Keratinocyte (primary cell): ENCODE measurements at regions not wholly inside any gene's neighbourhood (a gene's known extent, or its start where the extent isn't known, plus 50 kb on each side); places are given as distances from the start of the nearest gene placed in this dataset.

ENCODE experiments used
- EZH2 ChIP-seq: IDR thresholded peaks from one replicate; pipeline ENCODE4 v1.6.1; 2012; ENCODE audit warnings: inconsistent platforms, mild to moderate bottlenecking, low read length, moderate library complexity
- TF ChIP-seq, protein P1 (sequence below), 3 experiments: IDR thresholded peaks in 1 of 3; conservative IDR thresholded peaks in 1 of 3; optimal IDR thresholded peaks in 1 of 3; 2 replicates in 2 of 3; 3 replicates in 1 of 3; pipeline versions ENCODE3 to v1.5.1; 2011; ENCODE audit warnings: low read length in 3 of 3, mild to moderate bottlenecking in 3 of 3, moderate library complexity in 2 of 3, control low read depth in 1 of 3, inconsistent platforms in 1 of 3; ENCODE audit not compliant: insufficient read depth in 2 of 3; ENCODE audit errors: extremely low read depth in 1 of 3

DNA sequence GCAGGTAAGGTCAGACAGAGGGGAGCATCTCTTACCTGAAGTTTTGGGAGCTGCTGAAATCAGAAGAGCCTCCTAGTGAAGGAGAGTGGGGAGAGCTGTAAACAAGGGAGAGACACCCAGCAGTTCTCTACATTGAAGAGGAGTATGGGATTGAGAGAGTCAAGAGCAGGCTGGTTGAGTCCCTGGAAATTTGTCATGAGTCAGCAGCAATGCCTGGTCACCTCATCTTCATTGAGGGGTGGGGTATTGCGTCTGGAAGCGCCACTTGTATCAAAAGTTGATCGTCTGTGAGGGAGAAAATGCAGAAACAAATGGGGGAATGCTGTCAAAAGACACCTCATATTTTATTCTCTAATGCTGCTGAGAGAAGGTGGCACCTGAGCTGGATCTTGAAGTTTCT lies 256.6 kb upstream of the CFAP20DC start:
- TF ChIP-seq, protein P1, sequence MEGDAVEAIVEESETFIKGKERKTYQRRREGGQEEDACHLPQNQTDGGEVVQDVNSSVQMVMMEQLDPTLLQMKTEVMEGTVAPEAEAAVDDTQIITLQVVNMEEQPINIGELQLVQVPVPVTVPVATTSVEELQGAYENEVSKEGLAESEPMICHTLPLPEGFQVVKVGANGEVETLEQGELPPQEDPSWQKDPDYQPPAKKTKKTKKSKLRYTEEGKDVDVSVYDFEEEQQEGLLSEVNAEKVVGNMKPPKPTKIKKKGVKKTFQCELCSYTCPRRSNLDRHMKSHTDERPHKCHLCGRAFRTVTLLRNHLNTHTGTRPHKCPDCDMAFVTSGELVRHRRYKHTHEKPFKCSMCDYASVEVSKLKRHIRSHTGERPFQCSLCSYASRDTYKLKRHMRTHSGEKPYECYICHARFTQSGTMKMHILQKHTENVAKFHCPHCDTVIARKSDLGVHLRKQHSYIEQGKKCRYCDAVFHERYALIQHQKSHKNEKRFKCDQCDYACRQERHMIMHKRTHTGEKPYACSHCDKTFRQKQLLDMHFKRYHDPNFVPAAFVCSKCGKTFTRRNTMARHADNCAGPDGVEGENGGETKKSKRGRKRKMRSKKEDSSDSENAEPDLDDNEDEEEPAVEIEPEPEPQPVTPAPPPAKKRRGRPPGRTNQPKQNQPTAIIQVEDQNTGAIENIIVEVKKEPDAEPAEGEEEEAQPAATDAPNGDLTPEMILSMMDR (optimal IDR thresholded peaks at IDR 0.05 in 1 of 3, IDR thresholded peaks at IDR 0.05 in 1 of 3, conservative IDR thresholded peaks at IDR 0.05 in 1 of 3; ENCODE audit: extremely low read depth in 1 of 3, insufficient read depth in 2 of 3, low read length in 3 of 3), result no peak
- no peak for TF ChIP-seq EZH2
